ENCODE measurements at regions not wholly inside any gene's neighbourhood (a gene's known extent, or its start where the extent isn't known, plus 50 kb on each side); places are given as distances from the start of the nearest gene placed in this dataset.

DNA sequence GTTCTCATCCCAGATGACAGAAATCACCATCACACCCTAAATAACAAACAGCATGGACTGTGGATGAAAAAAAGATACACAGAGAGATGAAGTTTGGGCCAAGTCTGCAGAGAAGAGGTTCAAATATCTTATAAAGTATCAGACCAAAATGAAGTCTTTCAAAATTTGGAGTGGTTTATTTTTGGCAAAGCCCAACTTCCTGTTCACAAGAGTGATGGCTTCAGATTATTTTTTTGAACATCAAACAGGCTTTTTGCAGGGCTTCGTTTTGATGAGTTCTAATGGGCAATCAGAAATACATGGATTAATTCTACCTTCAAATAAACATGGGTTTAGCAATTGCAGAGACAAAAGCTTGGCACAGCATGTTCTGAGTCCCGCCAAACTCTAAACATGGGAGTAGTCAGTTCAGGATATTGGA is 378.2 kb upstream of the RPS23 start:
- H3K36me3 ChIP-seq (ENCODE audit: insufficient read depth, low read length), result no peaks in the 10 kb centered on the region
- H3K4me2 ChIP-seq (ENCODE audit: insufficient read depth, low read length), result no peak overlapping the region
- H3K79me2 ChIP-seq (ENCODE audit: insufficient read depth, low read length), result no peaks in the 10 kb centered on the region
- H3K27me3 ChIP-seq (ENCODE audit: insufficient read depth, low read length), result no peaks in the 10 kb centered on the region
- no peaks in the 10 kb centered on the region for H3K4me1 ChIP-seq (ENCODE audit: insufficient read depth, low read length)
- no peak overlapping the region for H3K4me3 ChIP-seq (ENCODE audit: insufficient read depth, low read length)
- no peak for DNase-seq (ENCODE audit: insufficient read length, low spot score, missing footprints)
- H3K9me3 ChIP-seq (ENCODE audit: low read depth, low read length), result no peaks in the 10 kb centered on the region
- TF ChIP-seq, protein P1, sequence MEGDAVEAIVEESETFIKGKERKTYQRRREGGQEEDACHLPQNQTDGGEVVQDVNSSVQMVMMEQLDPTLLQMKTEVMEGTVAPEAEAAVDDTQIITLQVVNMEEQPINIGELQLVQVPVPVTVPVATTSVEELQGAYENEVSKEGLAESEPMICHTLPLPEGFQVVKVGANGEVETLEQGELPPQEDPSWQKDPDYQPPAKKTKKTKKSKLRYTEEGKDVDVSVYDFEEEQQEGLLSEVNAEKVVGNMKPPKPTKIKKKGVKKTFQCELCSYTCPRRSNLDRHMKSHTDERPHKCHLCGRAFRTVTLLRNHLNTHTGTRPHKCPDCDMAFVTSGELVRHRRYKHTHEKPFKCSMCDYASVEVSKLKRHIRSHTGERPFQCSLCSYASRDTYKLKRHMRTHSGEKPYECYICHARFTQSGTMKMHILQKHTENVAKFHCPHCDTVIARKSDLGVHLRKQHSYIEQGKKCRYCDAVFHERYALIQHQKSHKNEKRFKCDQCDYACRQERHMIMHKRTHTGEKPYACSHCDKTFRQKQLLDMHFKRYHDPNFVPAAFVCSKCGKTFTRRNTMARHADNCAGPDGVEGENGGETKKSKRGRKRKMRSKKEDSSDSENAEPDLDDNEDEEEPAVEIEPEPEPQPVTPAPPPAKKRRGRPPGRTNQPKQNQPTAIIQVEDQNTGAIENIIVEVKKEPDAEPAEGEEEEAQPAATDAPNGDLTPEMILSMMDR (IDR thresholded peaks at IDR 0.05; ENCODE audit: extremely low read depth, low read depth, low read length), result no peak
- H4K20me1 ChIP-seq (ENCODE audit: insufficient read depth, low read length), result no peaks in the 10 kb centered on the region
- no peak overlapping the region for H2AFZ ChIP-seq (ENCODE audit: low read length)
- no peak overlapping the region for H3K27ac ChIP-seq (ENCODE audit: low read depth, low read length)

- Histone ChIP-seq H3K4me3 (ENCODE audit: insufficient read depth, low read length) (no peak overlapping the region), H3K79me2 (ENCODE audit: insufficient read depth, low read length) (no peaks in the 10 kb centered on the region), H3K27me3 (ENCODE audit: insufficient read depth, low read length) (no peaks in the 10 kb centered on the region), H2AFZ (ENCODE audit: low read length) (no peak overlapping the region), H3K4me1 (ENCODE audit: insufficient read depth, low read length) (no peaks in the 10 kb centered on the region), H3K36me3 (ENCODE audit: insufficient read depth, low read length) (no peaks in the 10 kb centered on the region), H3K4me2 (ENCODE audit: insufficient read depth, low read length) (no peak overlapping the region), H3K9me3 (ENCODE audit: low read depth, low read length) (no peaks in the 10 kb centered on the region), H3K27ac (ENCODE audit: low read depth, low read length) (no peak overlapping the region), H4K20me1 (ENCODE audit: insufficient read depth, low read length) (no peaks in the 10 kb centered on the region)
- DNase-seq (ENCODE audit: insufficient read length, low spot score, missing footprints), result no peak
- TF ChIP-seq, protein P1 (IDR thresholded peaks at IDR 0.05; ENCODE audit: extremely low read depth, low read depth, low read length), result no peak
These were observed 376.9 kb upstream of the RPS23 start for GRCh38 chr5:82655078-82655477.

GRCh38 chr5:82649943-82650342 is 371.8 kb upstream of the RPS23 start:
- TF ChIP-seq, protein P1 (IDR thresholded peaks at IDR 0.05; ENCODE audit: extremely low read depth, low read depth, low read length), result no peak
- Histone ChIP-seq H3K9me3 (ENCODE audit: low read depth, low read length) (no peaks in the 10 kb centered on the region), H3K4me1 (ENCODE audit: insufficient read depth, low read length) (no peaks in the 10 kb centered on the region), H3K27ac (ENCODE audit: low read depth, low read length) (no peak overlapping the region), H4K20me1 (ENCODE audit: insufficient read depth, low read length) (no peaks in the 10 kb centered on the region), H2AFZ (ENCODE audit: low read length) (no peak overlapping the region), H3K79me2 (ENCODE audit: insufficient read depth, low read length) (no peaks in the 10 kb centered on the region), H3K36me3 (ENCODE audit: insufficient read depth, low read length) (no peaks in the 10 kb centered on the region), H3K4me3 (ENCODE audit: insufficient read depth, low read length) (no peak overlapping the region), H3K27me3 (ENCODE audit: insufficient read depth, low read length) (no peaks in the 10 kb centered on the region), H3K4me2 (ENCODE audit: insufficient read depth, low read length) (no peak overlapping the region)
- DNase-seq (ENCODE audit: insufficient read length, low spot score, missing footprints), result no peak

GRCh38 chr5:82644766-82645165 is 366.6 kb upstream of the RPS23 start:
- Histone ChIP-seq H2AFZ (ENCODE audit: low read length) (no peak overlapping the region), H3K4me3 (ENCODE audit: insufficient read depth, low read length) (no peak overlapping the region)
- TF ChIP-seq, protein P1 (IDR thresholded peaks at IDR 0.05; ENCODE audit: extremely low read depth, low read depth, low read length), result no peak

More at GRCh38 chr5:82644766-82645165, 366.6 kb upstream of the RPS23 start:
- no peaks in the 10 kb centered on the region for H3K36me3 ChIP-seq (ENCODE audit: insufficient read depth, low read length)
- peaks cover 4% of the 10 kb centered on the region for H3K4me1 ChIP-seq (ENCODE audit: insufficient read depth, low read length)
- no peaks in the 10 kb centered on the region for H4K20me1 ChIP-seq (ENCODE audit: insufficient read depth, low read length)
- no peak overlapping the region for H3K27ac ChIP-seq (ENCODE audit: low read depth, low read length)
- no peak overlapping the region for H3K4me2 ChIP-seq (ENCODE audit: insufficient read depth, low read length)
- DNase-seq (ENCODE audit: insufficient read length, low spot score, missing footprints), result no peak
- no peaks in the 10 kb centered on the region for H3K79me2 ChIP-seq (ENCODE audit: insufficient read depth, low read length)
- H3K9me3 ChIP-seq (ENCODE audit: low read depth, low read length), result no peaks in the 10 kb centered on the region
- H3K27me3 ChIP-seq (ENCODE audit: insufficient read depth, low read length), result no peaks in the 10 kb centered on the region
